ENCODE measurements at regions not wholly inside any gene's neighbourhood (a gene's known extent, or its start where the extent isn't known, plus 50 kb on each side); places are given as distances from the start of the nearest gene placed in this dataset.

GRCh38 chr18:56067969-56068671 is 480.1 kb upstream of the TCF4 start:
- intact Hi-C loops (cut with DNase I), result no loop called here
- H3K27ac ChIP-seq, result no peak overlapping the region
- no peaks in the 10 kb centered on the region for H3K36me3 ChIP-seq (replicated peaks in 1 of 2)
- H3K4me3 ChIP-seq, result no peak overlapping the region
- 63 to 79% (median 77%) methylated on average over 2 of the region's 2 CpGs for WGBS, 4 donors
- H3K9me3 ChIP-seq (replicated peaks in 1 of 3), result no peaks in the 10 kb centered on the region
- DNase-seq, result no peak
- no peaks in the 10 kb centered on the region for H3K27me3 ChIP-seq
- TF ChIP-seq POLR2A (IDR thresholded peaks at IDR 0.05) (no peak), CTCF (IDR thresholded peaks at IDR 0.05) (no peak)
- H3K4me1 ChIP-seq (replicated peaks in 1 of 2), result no peaks in the 10 kb centered on the region

DNA sequence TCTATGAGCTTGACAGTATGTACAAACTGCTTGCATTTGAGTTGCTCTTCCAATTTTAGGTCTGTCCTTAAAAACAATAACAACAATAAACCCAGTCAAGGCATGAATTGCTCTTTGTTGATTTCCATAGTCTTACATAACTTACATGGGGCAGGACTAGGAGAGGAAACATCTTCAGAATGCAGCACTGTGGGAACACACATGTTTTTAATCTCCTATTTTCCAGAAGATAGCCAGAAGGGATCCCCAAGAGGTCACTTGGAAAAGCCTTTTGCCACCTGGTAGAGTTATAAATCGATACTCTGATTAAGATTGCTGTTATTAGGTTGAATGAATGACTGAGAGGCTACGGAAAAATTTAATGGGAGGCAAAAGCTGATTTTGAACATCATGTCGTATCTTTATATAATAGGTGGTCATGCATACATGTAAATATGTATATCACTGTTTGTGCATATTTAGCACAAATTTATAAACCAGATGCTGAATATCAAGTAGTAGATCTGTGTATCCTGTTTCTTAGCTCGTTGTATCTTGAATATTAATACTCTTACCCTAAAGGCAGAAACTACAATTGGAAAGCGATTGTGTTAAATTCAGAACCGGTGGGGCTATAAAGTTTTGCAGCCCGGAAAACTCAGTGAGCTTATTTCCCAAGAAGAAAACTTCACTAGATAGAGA is 479.4 kb upstream of the TCF4 start:
- Histone ChIP-seq H3K4me3 (no peak overlapping the region), H3K27ac (no peak overlapping the region), H3K27me3 (no peaks in the 10 kb centered on the region), H3K36me3 (replicated peaks in 1 of 2) (no peaks in the 10 kb centered on the region), H3K9me3 (replicated peaks in 1 of 3) (no peaks in the 10 kb centered on the region), H3K4me1 (replicated peaks in 1 of 2) (no peaks in the 10 kb centered on the region)
- WGBS, 4 donors, result 68 to 82% (median 73%) methylated on average over 7 of the region's 7 CpGs
- intact Hi-C loops (cut with DNase I), result no loop called here
- TF ChIP-seq CTCF (IDR thresholded peaks at IDR 0.05) (no peak), POLR2A (IDR thresholded peaks at IDR 0.05) (no peak)
- DNase-seq, result no peak

DNA sequence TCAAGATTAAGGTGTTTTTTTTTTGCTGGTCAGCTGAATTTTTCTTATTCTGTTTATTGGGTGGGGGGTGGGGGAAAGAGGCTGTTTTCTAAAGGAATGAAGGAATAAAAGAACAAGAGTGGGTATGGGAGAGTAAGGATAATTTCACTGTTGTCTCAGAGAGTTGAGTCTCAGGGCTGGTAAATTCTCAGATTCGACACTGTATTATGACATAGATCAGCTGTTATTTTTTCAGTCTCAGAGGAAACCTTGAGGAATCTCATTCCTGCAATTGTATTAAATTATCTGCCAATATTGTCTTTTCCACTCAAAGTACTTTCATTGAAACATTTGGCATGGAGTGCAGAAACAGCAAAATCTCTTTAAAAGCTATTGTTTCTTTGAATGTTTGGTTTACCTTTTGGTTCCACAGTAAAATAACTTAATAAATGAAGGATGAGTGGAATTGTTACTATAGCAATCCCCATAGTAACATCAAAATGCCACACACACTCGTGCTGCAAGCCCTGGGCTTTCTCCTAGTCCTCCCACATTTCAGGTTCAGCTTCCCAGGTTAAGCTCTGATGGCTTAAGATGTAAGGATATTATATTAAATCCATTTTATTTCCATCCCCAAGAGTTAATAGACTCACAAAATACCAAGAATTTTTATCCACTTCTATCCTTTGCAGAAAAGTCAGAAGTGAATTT is 478.7 kb upstream of the TCF4 start:
- intact Hi-C loops (cut with DNase I), result no loop called here

More for the DNA sequence above, 478.7 kb upstream of the TCF4 start:
- Histone ChIP-seq H3K9me3 (replicated peaks in 1 of 3) (no peaks in the 10 kb centered on the region), H3K27me3 (no peaks in the 10 kb centered on the region), H3K36me3 (replicated peaks in 1 of 2) (no peaks in the 10 kb centered on the region), H3K4me1 (replicated peaks in 1 of 2) (no peaks in the 10 kb centered on the region), H3K4me3 (no peak overlapping the region), H3K27ac (no peak overlapping the region)
- WGBS, 4 donors, result 35 to 68% (median 41%) methylated on average over 2 of the region's 2 CpGs
- TF ChIP-seq POLR2A (IDR thresholded peaks at IDR 0.05) (no peak), CTCF (IDR thresholded peaks at IDR 0.05) (no peak)
- no peak for DNase-seq
